ENCODE measurements at regions not wholly inside any gene's neighbourhood (a gene's known extent, or its start where the extent isn't known, plus 50 kb on each side); places are given as distances from the start of the nearest gene placed in this dataset.
A peak's percentile ranks its signal among the peaks of the same experiment; 100 is the strongest.

- TF ChIP-seq ZNF77 (CRISPR knock-in tag; IDR thresholded peaks at IDR 0.05) (no peak), FUS (optimal IDR thresholded peaks at IDR 0.05; ENCODE audit: low read depth, low read length) (no peak), PTRF (tag; IDR thresholded peaks at IDR 0.05) (no peak), ZBTB17 (CRISPR knock-in tag; IDR thresholded peaks at IDR 0.05) (no peak), BRD9 (IDR thresholded peaks at IDR 0.05; ENCODE audit: low read depth, partially characterized antibody) (peak; percentile 40), PTTG1 (tag; IDR thresholded peaks at IDR 0.05; ENCODE audit: low read depth) (no peak), ZBTB33 (CRISPR knock-in tag; IDR thresholded peaks at IDR 0.05) (no peak), CEBPB (tag; IDR thresholded peaks at IDR 0.05) (peak; percentile 98), FOXA1 (IDR thresholded peaks at IDR 0.05; ENCODE audit: borderline replicate concordance) (no peak), POLR3A (IDR thresholded peaks at IDR 0.05; ENCODE audit: borderline replicate concordance, extremely low read depth, insufficient read depth, insufficient read length) (no peak), MAFG (tag; conservative IDR thresholded peaks at IDR 0.05) (peak; percentile 28; the same call in 1 of the 2 replicates), CC2D1A (IDR thresholded peaks at IDR 0.05) (no peak), PHF21A (IDR thresholded peaks at IDR 0.05; ENCODE audit: borderline replicate concordance, low read depth) (no peak), CEBPG (CRISPR knock-in tag; IDR thresholded peaks at IDR 0.05) (peak; percentile 41; the same call in 1 of the 2 replicates), CEBPG (tag; conservative IDR thresholded peaks at IDR 0.05 in 1 of 2, IDR thresholded peaks at IDR 0.05 in 1 of 2) (peak; percentile 91 to 97), MAX (CRISPR knock-in tag; IDR thresholded peaks at IDR 0.05) (no peak), ZNF586 (CRISPR knock-in tag; conservative IDR thresholded peaks at IDR 0.05) (no peak)
- TF ChIP-seq, protein P1, sequence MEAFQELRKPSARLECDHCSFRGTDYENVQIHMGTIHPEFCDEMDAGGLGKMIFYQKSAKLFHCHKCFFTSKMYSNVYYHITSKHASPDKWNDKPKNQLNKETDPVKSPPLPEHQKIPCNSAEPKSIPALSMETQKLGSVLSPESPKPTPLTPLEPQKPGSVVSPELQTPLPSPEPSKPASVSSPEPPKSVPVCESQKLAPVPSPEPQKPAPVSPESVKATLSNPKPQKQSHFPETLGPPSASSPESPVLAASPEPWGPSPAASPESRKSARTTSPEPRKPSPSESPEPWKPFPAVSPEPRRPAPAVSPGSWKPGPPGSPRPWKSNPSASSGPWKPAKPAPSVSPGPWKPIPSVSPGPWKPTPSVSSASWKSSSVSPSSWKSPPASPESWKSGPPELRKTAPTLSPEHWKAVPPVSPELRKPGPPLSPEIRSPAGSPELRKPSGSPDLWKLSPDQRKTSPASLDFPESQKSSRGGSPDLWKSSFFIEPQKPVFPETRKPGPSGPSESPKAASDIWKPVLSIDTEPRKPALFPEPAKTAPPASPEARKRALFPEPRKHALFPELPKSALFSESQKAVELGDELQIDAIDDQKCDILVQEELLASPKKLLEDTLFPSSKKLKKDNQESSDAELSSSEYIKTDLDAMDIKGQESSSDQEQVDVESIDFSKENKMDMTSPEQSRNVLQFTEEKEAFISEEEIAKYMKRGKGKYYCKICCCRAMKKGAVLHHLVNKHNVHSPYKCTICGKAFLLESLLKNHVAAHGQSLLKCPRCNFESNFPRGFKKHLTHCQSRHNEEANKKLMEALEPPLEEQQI (IDR thresholded peaks at IDR 0.05): 0 out of 2 replicates have a peak, but pooled peaks have one; percentile 52
- TF ChIP-seq, protein P2, sequence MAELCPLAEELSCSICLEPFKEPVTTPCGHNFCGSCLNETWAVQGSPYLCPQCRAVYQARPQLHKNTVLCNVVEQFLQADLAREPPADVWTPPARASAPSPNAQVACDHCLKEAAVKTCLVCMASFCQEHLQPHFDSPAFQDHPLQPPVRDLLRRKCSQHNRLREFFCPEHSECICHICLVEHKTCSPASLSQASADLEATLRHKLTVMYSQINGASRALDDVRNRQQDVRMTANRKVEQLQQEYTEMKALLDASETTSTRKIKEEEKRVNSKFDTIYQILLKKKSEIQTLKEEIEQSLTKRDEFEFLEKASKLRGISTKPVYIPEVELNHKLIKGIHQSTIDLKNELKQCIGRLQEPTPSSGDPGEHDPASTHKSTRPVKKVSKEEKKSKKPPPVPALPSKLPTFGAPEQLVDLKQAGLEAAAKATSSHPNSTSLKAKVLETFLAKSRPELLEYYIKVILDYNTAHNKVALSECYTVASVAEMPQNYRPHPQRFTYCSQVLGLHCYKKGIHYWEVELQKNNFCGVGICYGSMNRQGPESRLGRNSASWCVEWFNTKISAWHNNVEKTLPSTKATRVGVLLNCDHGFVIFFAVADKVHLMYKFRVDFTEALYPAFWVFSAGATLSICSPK (IDR thresholded peaks at IDR 0.05; ENCODE audit: borderline replicate concordance): no peak
Measured at GRCh38 chr3:176663837-176664831, 533.1 kb downstream of the TBL1XR1 start (continued).

All from K562 (cell line).